KMS-11 (cell line): ENCODE measurements at regions not wholly inside any gene's neighbourhood (a gene's known extent, or its start where the extent isn't known, plus 50 kb on each side); places are given as distances from the start of the nearest gene placed in this dataset.

ENCODE experiments used
- H2AFZ ChIP-seq: fragments of 200-600 bp; sonication (generic); 2 replicates; pipeline ENCODE4 v1.6.1; 2016; ENCODE audit warnings: antibody characterized with exemption, mixed run types, low read depth
- H3K27ac ChIP-seq: fragments of 200-600 bp; sonication (generic); 2 replicates; pipeline ENCODE4 v1.6.1; 2016; ENCODE audit warnings: mild to moderate bottlenecking, mixed run types
- H3K27me3 ChIP-seq: fragments of 200-600 bp; sonication (generic); 2 replicates; pipeline ENCODE4 v1.6.1; 2017; ENCODE audit warnings: mild to moderate bottlenecking, low read depth, mixed run types, moderate library complexity; ENCODE audit not compliant: insufficient read depth
- H3K36me3 ChIP-seq: fragments of 200-600 bp; sonication (generic); 2 replicates; pipeline ENCODE4 v1.6.1; 2017; ENCODE audit warnings: mild to moderate bottlenecking, mixed run types; ENCODE audit not compliant: insufficient read depth
- H3K4me1 ChIP-seq: fragments of 200-600 bp; sonication (generic); 2 replicates; pipeline ENCODE4 v1.6.1; 2016; ENCODE audit warnings: mild to moderate bottlenecking, low read depth, mixed run types; ENCODE audit not compliant: poor library complexity, severe bottlenecking
- H3K4me2 ChIP-seq: fragments of 200-600 bp; sonication (generic); 2 replicates; pipeline ENCODE4 v1.7.0; 2016; ENCODE audit warnings: mild to moderate bottlenecking, mixed run types
- H3K4me3 ChIP-seq: fragments of 200-600 bp; sonication (generic); IDR thresholded peaks from 2 replicates; pipeline ENCODE4 v1.6.1; 2017; ENCODE audit warnings: low read depth, low read length, mixed read lengths; ENCODE audit not compliant: insufficient read depth
- H3K79me2 ChIP-seq: fragments of 200-600 bp; sonication (generic); 2 replicates; pipeline ENCODE4 v1.6.1; 2016; ENCODE audit warnings: low read depth, mixed run types; ENCODE audit not compliant: insufficient read depth
- H3K9ac ChIP-seq: fragments of 200-600 bp; sonication (generic); 2 replicates; pipeline ENCODE4 v1.6.1; 2016; ENCODE audit warnings: mild to moderate bottlenecking, mixed run types
- H4K20me1 ChIP-seq: fragments of 200-600 bp; sonication (generic); 2 replicates; pipeline ENCODE4 v1.6.1; 2016; ENCODE audit warnings: mild to moderate bottlenecking, mixed run types; ENCODE audit not compliant: insufficient read depth
- CTCF ChIP-seq: fragments of 200-600 bp; sonication (generic); conservative IDR thresholded peaks from 2 replicates; pipeline ENCODE4 v1.6.1; 2017; ENCODE audit warnings: low read depth, mild to moderate bottlenecking, antibody characterized with exemption, low read length, moderate library complexity, mixed read lengths

DNA sequence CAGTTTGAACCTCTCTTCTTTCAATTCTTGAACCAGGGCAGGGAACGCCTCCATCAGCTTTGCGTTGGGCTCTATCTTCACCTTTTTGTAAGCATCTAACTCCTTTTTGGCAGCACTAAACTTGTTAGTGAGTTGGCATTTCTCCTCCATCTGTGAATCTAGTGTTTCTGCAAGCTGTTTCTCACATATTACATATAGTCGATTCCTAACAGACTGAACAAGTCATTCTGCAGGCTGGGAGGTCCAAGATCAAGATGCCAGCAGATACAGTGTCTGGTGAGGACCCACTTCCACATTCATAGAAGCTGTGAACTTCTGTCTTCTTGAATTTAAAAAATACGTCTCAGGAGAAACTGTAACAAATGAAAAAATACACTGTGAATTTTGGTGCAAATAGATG is 539.7 kb downstream of the ANKRD7 start:
- no peak overlapping the region for H3K27ac ChIP-seq
- H3K9ac ChIP-seq: no peak overlapping the region
- H3K79me2 ChIP-seq: no peaks in the 10 kb centered on the region
- no peak for TF ChIP-seq CTCF
- H4K20me1 ChIP-seq: no peaks in the 10 kb centered on the region
- no peaks in the 10 kb centered on the region for H3K27me3 ChIP-seq
- H3K4me2 ChIP-seq: no peak overlapping the region
- H3K4me3 ChIP-seq: no peak overlapping the region
- no peaks in the 10 kb centered on the region for H3K4me1 ChIP-seq
- H2AFZ ChIP-seq: no peak overlapping the region
- H3K36me3 ChIP-seq: no peaks in the 10 kb centered on the region

DNA sequence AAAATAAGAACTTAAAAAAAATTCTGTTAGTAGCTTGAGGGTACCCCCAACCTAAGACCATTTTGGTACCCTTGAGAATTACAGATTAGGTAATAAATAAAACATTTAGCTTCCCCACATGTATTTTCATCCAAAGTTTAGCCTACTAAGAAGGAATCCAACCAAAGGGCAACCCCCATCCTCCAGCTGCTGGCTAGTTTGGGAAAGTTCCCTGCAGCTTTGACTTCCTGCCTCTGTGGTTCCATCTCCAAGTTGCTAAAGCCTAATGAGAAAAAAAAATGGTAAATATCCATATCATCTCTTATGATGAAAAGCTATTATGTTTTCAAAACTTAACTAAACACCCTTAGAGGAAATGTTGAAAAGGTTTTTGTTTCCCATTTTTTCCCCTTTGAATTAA is 547.2 kb downstream of the ANKRD7 start:
- no peaks in the 10 kb centered on the region for H3K4me1 ChIP-seq
- H2AFZ ChIP-seq: no peak overlapping the region
- no peaks in the 10 kb centered on the region for H4K20me1 ChIP-seq
- no peaks in the 10 kb centered on the region for H3K36me3 ChIP-seq
- H3K27me3 ChIP-seq: no peaks in the 10 kb centered on the region
- no peak for TF ChIP-seq CTCF
- H3K9ac ChIP-seq: no peak overlapping the region
- H3K79me2 ChIP-seq: no peaks in the 10 kb centered on the region
- no peak overlapping the region for H3K27ac ChIP-seq
- no peak overlapping the region for H3K4me3 ChIP-seq
- H3K4me2 ChIP-seq: no peak overlapping the region

GRCh38 chr7:118777308-118777707 is 552.8 kb downstream of the ANKRD7 start:
- Histone ChIP-seq H3K9ac (no peak overlapping the region), H3K4me2 (no peak overlapping the region), H3K36me3 (no peaks in the 10 kb centered on the region), H3K79me2 (no peaks in the 10 kb centered on the region), H2AFZ (no peak overlapping the region), H3K27me3 (no peaks in the 10 kb centered on the region), H3K4me3 (no peak overlapping the region), H3K4me1 (no peaks in the 10 kb centered on the region), H4K20me1 (no peaks in the 10 kb centered on the region), H3K27ac (no peak overlapping the region)
- TF ChIP-seq CTCF: no peak

- no peak overlapping the region for H2AFZ ChIP-seq
- no peak for TF ChIP-seq CTCF
- no peaks in the 10 kb centered on the region for H3K27me3 ChIP-seq
- no peaks in the 10 kb centered on the region for H4K20me1 ChIP-seq
- no peak overlapping the region for H3K9ac ChIP-seq
- no peak overlapping the region for H3K27ac ChIP-seq
- H3K36me3 ChIP-seq: no peaks in the 10 kb centered on the region
- H3K4me3 ChIP-seq: no peak overlapping the region
- H3K79me2 ChIP-seq: no peaks in the 10 kb centered on the region
- H3K4me2 ChIP-seq: no peak overlapping the region
- H3K4me1 ChIP-seq: no peaks in the 10 kb centered on the region
Measured at GRCh38 chr7:118792682-118793081, 568.2 kb downstream of the ANKRD7 start.

DNA sequence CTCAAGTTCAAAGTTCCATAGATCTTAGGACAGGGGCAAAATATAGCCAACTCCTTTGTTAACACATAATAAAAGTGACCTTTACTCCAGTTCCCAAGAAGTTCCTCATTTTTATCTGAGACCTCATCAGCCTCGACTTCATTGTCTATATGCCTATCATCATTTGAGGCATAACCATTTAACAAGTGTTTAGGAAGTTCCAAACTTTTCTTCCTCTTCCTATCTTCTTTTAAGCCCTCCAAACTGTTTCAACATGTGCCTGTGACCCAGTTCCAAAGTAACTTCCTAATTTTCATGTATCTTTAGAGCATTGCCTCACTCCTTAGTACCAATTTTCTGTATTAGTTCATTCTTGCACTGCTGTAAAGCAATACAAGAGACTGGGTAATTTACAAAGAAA is 569.1 kb downstream of the ANKRD7 start:
- Histone ChIP-seq H3K79me2 (no peaks in the 10 kb centered on the region), H3K4me3 (no peak overlapping the region), H3K9ac (no peak overlapping the region), H3K4me2 (no peak overlapping the region), H2AFZ (no peak overlapping the region), H3K27ac (no peak overlapping the region), H4K20me1 (no peaks in the 10 kb centered on the region), H3K36me3 (no peaks in the 10 kb centered on the region), H3K4me1 (no peaks in the 10 kb centered on the region), H3K27me3 (no peaks in the 10 kb centered on the region)
- no peak for TF ChIP-seq CTCF
